ENCODE measurements at regions not wholly inside any gene's neighbourhood (a gene's known extent, or its start where the extent isn't known, plus 50 kb on each side); places are given as distances from the start of the nearest gene placed in this dataset.

DNA sequence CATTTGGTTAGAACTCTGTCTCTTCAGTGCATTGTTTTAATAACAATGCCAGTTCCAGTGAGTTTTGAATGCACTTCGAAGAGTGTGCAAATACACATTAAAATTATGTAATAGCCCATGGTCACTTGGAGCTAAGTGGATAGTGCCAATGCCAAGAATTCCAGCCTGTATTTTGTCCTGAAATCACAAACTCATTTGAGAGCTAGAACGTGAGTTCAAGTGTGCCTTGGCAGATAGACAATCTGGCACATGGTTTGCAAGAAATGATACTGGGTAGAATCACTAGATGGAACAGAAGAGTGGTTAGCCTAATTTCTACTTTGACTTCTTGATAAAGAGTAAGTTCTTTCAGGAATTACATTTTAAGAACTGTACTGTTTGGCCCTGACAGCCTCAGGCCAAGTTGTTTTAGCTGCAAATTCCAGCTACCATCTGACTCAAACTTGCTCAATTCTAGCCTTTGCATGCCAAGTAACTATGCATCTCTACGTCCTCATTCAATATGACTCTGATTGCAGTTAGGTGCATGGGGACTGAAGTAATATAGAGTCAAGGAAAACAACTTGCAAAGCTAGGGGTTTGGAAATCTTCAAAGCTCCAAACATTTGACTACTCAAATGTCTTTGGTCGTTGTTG, 131.9 kb upstream of the SMIM31 start:
- H3K27ac ChIP-seq = no peak overlapping the region
- ATAC-seq (no peak), DNase-seq (ENCODE audit: low read depth in 1 of 2, low spot score in 1 of 2) (no peak), FAIRE-seq (no peak)
- TF ChIP-seq BHLHE40 (IDR thresholded peaks at IDR 0.05; ENCODE audit: low read depth, low read length) (no peak), NFE2L2 (conservative IDR thresholded peaks at IDR 0.05; ENCODE audit: low read length) (no peak), FOXS1 (CRISPR knock-in tag; IDR thresholded peaks at IDR 0.05) (no peak), KDM1A (IDR thresholded peaks at IDR 0.05; ENCODE audit: low read depth) (no peak), SREBF2 (IDR thresholded peaks at IDR 0.05) (no peak), HOXB13 (CRISPR knock-in tag; IDR thresholded peaks at IDR 0.05; ENCODE audit: low read depth) (no peak), MAZ (IDR thresholded peaks at IDR 0.05; ENCODE audit: borderline replicate concordance, low read depth, low read length) (no peak), TFCP2L1 (CRISPR knock-in tag; IDR thresholded peaks at IDR 0.05) (no peak), FOSB (CRISPR knock-in tag; IDR thresholded peaks at IDR 0.05) (no peak), NR3C1 (IDR thresholded peaks at IDR 0.05) (no peak), SMC3 (IDR thresholded peaks at IDR 0.05) (no peak), HEYL (CRISPR knock-in tag; IDR thresholded peaks at IDR 0.05) (no peak), CHD4 (IDR thresholded peaks at IDR 0.05; ENCODE audit: borderline replicate concordance) (no peak), JUN (IDR thresholded peaks at IDR 0.05) (no peak)
- TF ChIP-seq, protein P1, sequence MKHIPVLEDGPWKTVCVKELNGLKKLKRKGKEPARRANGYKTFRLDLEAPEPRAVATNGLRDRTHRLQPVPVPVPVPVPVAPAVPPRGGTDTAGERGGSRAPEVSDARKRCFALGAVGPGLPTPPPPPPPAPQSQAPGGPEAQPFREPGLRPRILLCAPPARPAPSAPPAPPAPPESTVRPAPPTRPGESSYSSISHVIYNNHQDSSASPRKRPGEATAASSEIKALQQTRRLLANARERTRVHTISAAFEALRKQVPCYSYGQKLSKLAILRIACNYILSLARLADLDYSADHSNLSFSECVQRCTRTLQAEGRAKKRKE (CRISPR knock-in tag; IDR thresholded peaks at IDR 0.05; ENCODE audit: low read depth) = no peak
- ChIA-PET CTCF (no interaction called here), POLR2A (no interaction called here)
- WGBS (ENCODE audit: missing lambda C conversion rate) = 2% methylated on average over 4 of the region's 4 CpGs
- no peak overlapping the region for H3K4me3 ChIP-seq
- no peak overlapping the region for H3K4me2 ChIP-seq
- no peaks in the 10 kb centered on the region for H3K9me3 ChIP-seq
- no peaks in the 10 kb centered on the region for H3K4me1 ChIP-seq

DNA sequence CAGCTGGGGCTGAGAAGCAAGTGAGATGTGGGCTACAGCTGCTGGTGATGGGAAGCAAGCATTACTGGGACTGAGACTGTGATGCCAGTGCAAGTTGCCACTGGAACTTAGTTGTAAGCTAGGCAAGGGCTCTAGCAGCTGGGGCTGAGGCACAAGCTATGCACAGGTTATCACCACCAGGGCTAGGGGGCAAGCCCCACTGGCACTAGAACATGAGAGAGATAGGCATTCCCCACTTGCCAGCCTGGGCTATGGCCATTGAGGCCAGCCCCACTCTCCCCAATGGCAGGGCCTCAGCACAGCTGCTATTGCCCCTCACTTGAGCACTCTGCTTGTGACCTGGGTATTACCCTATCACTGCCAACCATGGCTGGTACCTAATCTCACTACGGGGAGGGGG, 130.8 kb upstream of the SMIM31 start:
- ATAC-seq = no peak
- WGBS (ENCODE audit: missing lambda C conversion rate) = no CpG with 5 or more reads among the region's 1 CpG
- no peak for TF ChIP-seq FOXS1 (CRISPR knock-in tag; IDR thresholded peaks at IDR 0.05)
- TF ChIP-seq, protein P2, sequence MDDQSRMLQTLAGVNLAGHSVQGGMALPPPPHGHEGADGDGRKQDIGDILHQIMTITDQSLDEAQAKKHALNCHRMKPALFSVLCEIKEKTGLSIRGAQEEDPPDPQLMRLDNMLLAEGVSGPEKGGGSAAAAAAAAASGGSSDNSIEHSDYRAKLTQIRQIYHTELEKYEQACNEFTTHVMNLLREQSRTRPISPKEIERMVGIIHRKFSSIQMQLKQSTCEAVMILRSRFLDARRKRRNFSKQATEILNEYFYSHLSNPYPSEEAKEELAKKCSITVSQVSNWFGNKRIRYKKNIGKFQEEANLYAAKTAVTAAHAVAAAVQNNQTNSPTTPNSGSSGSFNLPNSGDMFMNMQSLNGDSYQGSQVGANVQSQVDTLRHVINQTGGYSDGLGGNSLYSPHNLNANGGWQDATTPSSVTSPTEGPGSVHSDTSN (IDR thresholded peaks at IDR 0.05) = no peak
- TF ChIP-seq CBX2 (IDR thresholded peaks at IDR 0.05; ENCODE audit: borderline replicate concordance, low read depth) = no peak
- no peak for TF ChIP-seq CHD4 (IDR thresholded peaks at IDR 0.05; ENCODE audit: borderline replicate concordance)
- TF ChIP-seq RARB (CRISPR knock-in tag; IDR thresholded peaks at IDR 0.05) = no peak
- TF ChIP-seq NPAS2 (CRISPR knock-in tag; IDR thresholded peaks at IDR 0.05; ENCODE audit: borderline replicate concordance) = no peak
- no peak for TF ChIP-seq ZC3H11A (IDR thresholded peaks at IDR 0.05)
- TF ChIP-seq ESRRA (IDR thresholded peaks at IDR 0.05; ENCODE audit: borderline replicate concordance, low read length) = no peak
- no peak for TF ChIP-seq RFX5 (IDR thresholded peaks at IDR 0.05)
- no peak for TF ChIP-seq JUN (IDR thresholded peaks at IDR 0.05)
- TF ChIP-seq KDM1A (IDR thresholded peaks at IDR 0.05; ENCODE audit: low read depth) = no peak
- no peak for DNase-seq (ENCODE audit: low read depth in 1 of 2, low spot score in 1 of 2)
- Histone ChIP-seq H3K27ac (no peak overlapping the region), H3K4me1 (no peaks in the 10 kb centered on the region), H3K4me2 (no peak overlapping the region), H3K9me3 (no peaks in the 10 kb centered on the region), H3K4me3 (no peak overlapping the region)
- CTCF ChIA-PET = no interaction called here
- POLR2A ChIA-PET = no interaction called here
- no peak for FAIRE-seq

DNA sequence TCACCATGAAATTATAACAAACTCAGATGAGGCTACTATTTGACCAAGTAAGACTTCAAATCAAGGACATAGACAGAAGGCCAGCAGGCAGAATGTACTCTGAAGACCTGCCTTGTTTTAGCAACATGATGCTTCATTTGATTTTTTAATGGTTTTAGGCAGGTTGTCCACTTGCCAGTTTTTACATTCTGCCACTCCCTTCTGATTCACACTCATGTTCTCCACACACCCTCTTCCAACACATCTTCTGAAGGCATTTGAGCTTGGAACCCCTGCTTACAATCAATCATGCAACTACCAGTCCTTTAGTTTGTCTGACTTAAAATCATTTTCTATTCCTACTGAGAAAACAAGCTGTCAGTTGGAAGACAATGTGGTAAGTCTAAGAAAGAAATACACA, 114.9 kb upstream of the SMIM31 start:
- no peak for ATAC-seq
- Histone ChIP-seq H3K9me3 (no peaks in the 10 kb centered on the region), H3K4me1 (no peaks in the 10 kb centered on the region), H3K4me3 (no peak overlapping the region), H3K27ac (no peak overlapping the region), H3K4me2 (no peak overlapping the region)
- ChIA-PET POLR2A (no interaction called here), CTCF (no interaction called here)
- no peak for DNase-seq (ENCODE audit: low read depth in 1 of 2, low spot score in 1 of 2)
- no peak for FAIRE-seq
- no peak for TF ChIP-seq POLR2AphosphoS2 (conservative IDR thresholded peaks at IDR 0.05; ENCODE audit: low read length)
- TF ChIP-seq CHD4 (IDR thresholded peaks at IDR 0.05; ENCODE audit: borderline replicate concordance) = no peak
- no peak for TF ChIP-seq JUNB (IDR thresholded peaks at IDR 0.05)
- no peak for TF ChIP-seq MAFK (IDR thresholded peaks at IDR 0.05; ENCODE audit: partially characterized antibody)
- TF ChIP-seq, protein P3, sequence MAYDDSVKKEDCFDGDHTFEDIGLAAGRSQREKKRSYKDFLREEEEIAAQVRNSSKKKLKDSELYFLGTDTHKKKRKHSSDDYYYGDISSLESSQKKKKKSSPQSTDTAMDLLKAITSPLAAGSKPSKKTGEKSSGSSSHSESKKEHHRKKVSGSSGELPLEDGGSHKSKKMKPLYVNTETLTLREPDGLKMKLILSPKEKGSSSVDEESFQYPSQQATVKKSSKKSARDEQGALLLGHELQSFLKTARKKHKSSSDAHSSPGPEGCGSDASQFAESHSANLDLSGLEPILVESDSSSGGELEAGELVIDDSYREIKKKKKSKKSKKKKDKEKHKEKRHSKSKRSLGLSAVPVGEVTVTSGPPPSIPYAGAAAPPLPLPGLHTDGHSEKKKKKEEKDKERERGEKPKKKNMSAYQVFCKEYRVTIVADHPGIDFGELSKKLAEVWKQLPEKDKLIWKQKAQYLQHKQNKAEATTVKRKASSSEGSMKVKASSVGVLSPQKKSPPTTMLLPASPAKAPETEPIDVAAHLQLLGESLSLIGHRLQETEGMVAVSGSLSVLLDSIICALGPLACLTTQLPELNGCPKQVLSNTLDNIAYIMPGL (CRISPR knock-in tag; IDR thresholded peaks at IDR 0.05; ENCODE audit: borderline replicate concordance) = no peak
- TF ChIP-seq EHF (CRISPR knock-in tag; IDR thresholded peaks at IDR 0.05) = no peak
- no peak for TF ChIP-seq CBX8 (IDR thresholded peaks at IDR 0.05)
- TF ChIP-seq, protein P4, sequence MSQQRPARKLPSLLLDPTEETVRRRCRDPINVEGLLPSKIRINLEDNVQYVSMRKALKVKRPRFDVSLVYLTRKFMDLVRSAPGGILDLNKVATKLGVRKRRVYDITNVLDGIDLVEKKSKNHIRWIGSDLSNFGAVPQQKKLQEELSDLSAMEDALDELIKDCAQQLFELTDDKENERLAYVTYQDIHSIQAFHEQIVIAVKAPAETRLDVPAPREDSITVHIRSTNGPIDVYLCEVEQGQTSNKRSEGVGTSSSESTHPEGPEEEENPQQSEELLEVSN (IDR thresholded peaks at IDR 0.05; ENCODE audit: borderline replicate concordance, low read depth) = no peak
- TF ChIP-seq TFCP2L1 (CRISPR knock-in tag; IDR thresholded peaks at IDR 0.05) = no peak
- TF ChIP-seq SMC3 (IDR thresholded peaks at IDR 0.05) = no peak
- TF ChIP-seq ZNF302 (CRISPR knock-in tag; IDR thresholded peaks at IDR 0.05) = no peak
- TF ChIP-seq KDM5A (IDR thresholded peaks at IDR 0.05) = no peak
- TF ChIP-seq CEBPB (IDR thresholded peaks at IDR 0.05) = no peak
- no peak for TF ChIP-seq RNF2 (IDR thresholded peaks at IDR 0.05; ENCODE audit: borderline replicate concordance, low read depth)
- TF ChIP-seq NFE2L2 (conservative IDR thresholded peaks at IDR 0.05; ENCODE audit: low read length) = no peak
- no peak for TF ChIP-seq TP53 (CRISPR knock-in tag; IDR thresholded peaks at IDR 0.05)
- no peak for TF ChIP-seq NPAS2 (CRISPR knock-in tag; IDR thresholded peaks at IDR 0.05; ENCODE audit: borderline replicate concordance)
- no peak for TF ChIP-seq ESRRA (IDR thresholded peaks at IDR 0.05; ENCODE audit: borderline replicate concordance, low read length)

All from A549 (cell line).